HG03095 (cell line): ENCODE measurements at regions not wholly inside any gene's neighbourhood (a gene's known extent, or its start where the extent isn't known, plus 50 kb on each side); places are given as distances from the start of the nearest gene placed in this dataset.

Source experiments
- ATAC-seq: cut with Tn5 transposase; IDR thresholded peaks from one replicate; pipeline ENCODE4 v1.9.1; 2021; ENCODE audit warnings: moderate library complexity; ENCODE audit not compliant: unreplicated experiment

- ATAC-seq = no peak
Observed at GRCh38 chr12:58453306-58453705, 467.0 kb downstream of the LRIG3 start.

- ATAC-seq = no peak
Observed at GRCh38 chr12:58455136-58455535, 465.2 kb downstream of the LRIG3 start.

GRCh38 chr12:58458102-58458501 is 462.2 kb downstream of the LRIG3 start:
- no peak for ATAC-seq

- ATAC-seq = no peak
Observed at GRCh38 chr12:58459191-58459590, 461.1 kb downstream of the LRIG3 start.

- no peak for ATAC-seq
Observed at GRCh38 chr12:58463051-58463450, 457.3 kb downstream of the LRIG3 start.

GRCh38 chr12:58465418-58465817 is 454.9 kb downstream of the LRIG3 start:
- ATAC-seq = no peak

- ATAC-seq = no peak
Observed at GRCh38 chr12:58470266-58471010, 449.9 kb downstream of the LRIG3 start.

GRCh38 chr12:58479401-58479800 is 440.9 kb downstream of the LRIG3 start:
- no peak for ATAC-seq

- ATAC-seq = no peak
Observed at GRCh38 chr12:58481811-58482210, 438.5 kb downstream of the LRIG3 start.

GRCh38 chr12:58487255-58487654 is 433.0 kb downstream of the LRIG3 start:
- no peak for ATAC-seq

GRCh38 chr12:58487678-58488161 is 432.6 kb downstream of the LRIG3 start:
- ATAC-seq = no peak

GRCh38 chr12:58489394-58489793 is 430.9 kb downstream of the LRIG3 start:
- no peak for ATAC-seq

- ATAC-seq = no peak
Observed at GRCh38 chr12:58491306-58491705, 429.0 kb downstream of the LRIG3 start.

- ATAC-seq = no peak
Observed at GRCh38 chr12:58496411-58497190, 423.7 kb downstream of the LRIG3 start.

- no peak for ATAC-seq
Observed at GRCh38 chr12:58500399-58500798, 419.9 kb downstream of the LRIG3 start.

GRCh38 chr12:58502226-58502625 is 418.1 kb downstream of the LRIG3 start:
- no peak for ATAC-seq

GRCh38 chr12:58502841-58503240 is 417.5 kb downstream of the LRIG3 start:
- ATAC-seq = no peak

- no peak for ATAC-seq
Observed at GRCh38 chr12:58503731-58504130, 416.6 kb downstream of the LRIG3 start.

- no peak for ATAC-seq
Observed at GRCh38 chr12:58504143-58504938, 416.0 kb downstream of the LRIG3 start.

- ATAC-seq = no peak
Observed at GRCh38 chr12:58509116-58509885, 411.0 kb downstream of the LRIG3 start.
